GM19035 (cell line): ENCODE measurements at regions not wholly inside any gene's neighbourhood (a gene's known extent, or its start where the extent isn't known, plus 50 kb on each side); places are given as distances from the start of the nearest gene placed in this dataset.
"Not testable (repeated sequence)": the region's sequence is repeated elsewhere in the genome, so short reads cannot be mapped to it uniquely, and the experiment has no call there.

Experiments
- ATAC-seq: cut with Tn5 transposase; IDR thresholded peaks from one replicate; pipeline ENCODE4 v1.9.1; 2021; ENCODE audit not compliant: unreplicated experiment

DNA sequence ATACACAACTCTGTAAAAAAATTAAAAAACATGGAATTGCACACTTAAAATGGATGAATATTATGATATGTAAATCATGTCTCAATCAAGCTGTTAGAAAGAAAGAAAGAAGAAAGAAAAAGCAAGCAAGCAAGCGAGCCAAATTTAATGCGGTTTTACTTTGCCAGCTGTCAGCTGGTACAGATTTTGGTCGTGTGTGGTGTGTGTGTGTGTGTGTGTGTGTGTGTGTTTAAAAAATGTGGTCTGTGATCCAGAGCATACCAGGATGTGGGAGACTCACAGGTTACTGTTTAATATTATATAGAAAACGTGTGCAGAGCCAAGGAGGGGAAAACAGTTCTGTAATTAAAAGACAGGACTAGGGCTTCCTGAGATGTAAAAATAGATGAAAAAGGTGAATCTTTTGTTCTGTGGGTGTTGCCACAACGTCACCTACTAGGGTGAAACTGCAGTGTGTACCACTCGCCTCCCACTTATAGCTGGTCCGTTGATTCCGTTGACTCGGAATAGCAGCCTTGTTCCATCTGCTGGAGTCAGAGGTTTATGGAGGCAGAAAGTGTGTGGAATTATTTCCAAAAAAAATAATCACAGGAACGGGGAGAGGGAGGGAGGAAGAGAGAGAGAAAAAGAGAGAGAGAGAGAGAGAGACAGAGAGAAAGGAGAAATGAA lies 197.7 kb downstream of the BCAS1 start:
- peak; percentile 50 for ATAC-seq

DNA sequence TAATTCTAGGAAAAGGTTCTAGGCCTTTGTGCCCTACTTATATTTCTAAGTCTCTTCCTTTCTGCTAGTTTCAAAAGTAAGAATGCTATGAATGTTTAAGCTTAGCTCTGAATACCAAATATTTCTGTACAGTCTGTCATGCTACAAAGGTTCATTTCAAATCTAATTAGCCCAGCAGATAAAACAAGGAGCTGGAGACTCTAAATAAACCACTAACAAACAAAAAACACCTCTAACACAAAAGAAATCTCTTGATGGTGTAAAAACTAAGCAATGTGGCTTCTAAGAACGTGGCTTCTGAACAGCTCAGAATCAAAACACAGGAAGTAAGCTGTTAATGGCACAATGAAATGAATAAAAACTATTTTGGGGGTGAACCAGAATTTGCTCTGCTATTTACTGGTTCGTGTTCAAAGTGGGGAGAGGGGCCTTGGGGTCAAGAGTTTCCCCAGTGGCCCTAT lies 198.3 kb downstream of the BCAS1 start:
- no peak for ATAC-seq

DNA sequence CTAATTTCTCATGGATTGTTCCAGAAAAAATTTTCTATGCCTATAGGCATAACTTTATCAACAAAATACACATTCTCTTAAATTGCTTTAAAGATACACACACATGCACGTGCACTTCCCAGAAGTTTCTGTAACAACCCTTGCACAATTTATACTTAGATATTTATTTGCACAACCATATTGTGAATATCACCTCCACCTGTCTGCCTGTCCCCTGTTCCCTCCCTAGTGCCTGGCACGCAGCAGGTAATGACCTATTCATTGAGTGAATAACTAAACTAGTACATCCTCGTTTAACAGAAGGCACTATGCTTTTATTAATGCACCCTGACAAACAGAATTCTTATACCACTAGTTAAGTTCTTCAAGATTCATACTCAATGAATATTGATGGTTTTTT lies 198.9 kb downstream of the BCAS1 start:
- ATAC-seq, result no peak

DNA sequence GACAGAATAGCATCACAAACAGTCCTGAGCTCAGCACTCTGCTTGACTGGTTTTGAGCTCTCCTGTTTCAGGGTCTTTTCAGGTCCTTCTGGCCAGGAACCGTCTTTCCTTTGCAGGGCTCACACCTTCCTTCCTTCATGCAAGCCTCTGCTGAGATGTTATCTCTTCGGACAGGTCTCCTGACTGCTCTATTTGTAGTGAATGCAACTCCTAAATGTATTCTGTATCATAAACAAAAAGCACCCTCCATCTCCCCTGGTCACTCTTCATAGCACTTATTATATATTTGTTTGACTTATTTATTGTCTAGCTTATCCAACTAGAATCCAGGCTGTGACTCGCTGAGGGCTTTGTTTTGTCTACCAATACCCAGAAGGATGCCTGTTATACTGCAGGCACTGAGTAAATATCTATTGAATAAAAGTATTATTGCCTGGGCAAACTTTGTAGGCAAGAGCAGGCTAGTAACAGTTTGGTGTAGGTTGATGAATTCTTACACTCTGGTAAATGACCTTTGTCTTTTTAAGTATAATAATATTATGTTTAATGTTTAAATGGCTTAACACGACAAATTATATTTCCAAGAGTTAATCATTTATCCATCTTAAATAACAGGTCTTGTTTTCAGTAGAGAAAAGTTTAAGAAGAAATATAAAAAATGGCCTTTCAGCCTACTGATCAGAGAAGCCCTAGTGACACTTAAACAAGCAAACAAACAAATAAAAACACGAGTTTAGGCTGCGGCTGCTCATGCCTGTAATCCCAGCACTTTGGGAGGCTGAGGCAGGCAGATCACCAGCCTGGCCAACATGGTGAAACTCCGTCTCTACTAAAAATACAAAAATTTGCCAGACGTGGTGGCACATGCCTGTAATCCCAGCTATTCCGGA lies 199.7 kb downstream of the BCAS1 start:
- ATAC-seq, result no peak

DNA sequence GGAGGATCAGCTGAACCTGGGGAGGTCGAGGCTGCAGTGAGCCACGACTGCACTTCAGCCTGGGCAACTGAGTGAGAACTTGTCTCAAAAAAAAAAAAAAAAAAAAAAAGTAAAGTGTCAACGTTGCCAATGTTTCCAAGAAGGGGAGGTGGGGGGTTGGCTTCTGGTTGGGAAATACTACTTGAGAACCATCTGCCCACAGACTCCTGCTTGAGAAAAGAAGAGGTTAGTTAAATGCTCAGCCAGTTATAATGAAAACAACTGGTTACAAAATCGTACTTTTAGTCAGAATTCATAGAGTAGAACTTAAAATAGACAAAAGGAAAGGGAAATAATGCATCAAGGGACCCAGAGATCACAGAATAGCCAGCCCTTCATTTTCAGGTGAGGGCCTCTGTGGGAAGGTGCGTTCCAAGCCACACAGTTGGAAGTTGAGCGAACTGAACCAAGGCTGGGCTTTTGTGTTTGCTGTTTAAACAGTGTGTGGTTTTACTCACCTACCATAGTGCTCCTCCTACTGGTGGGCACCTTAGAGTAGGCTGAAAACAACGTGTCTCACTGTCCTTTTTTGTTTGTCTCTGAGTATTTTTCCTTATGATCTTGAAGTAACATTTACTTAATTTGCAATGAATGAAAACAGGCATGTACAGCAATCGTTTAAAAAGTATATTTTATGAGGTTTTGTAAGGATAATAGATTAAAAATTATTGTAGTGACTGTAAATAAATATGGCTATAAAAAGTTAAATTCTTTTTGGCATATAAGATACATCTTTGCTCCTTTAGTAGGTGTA lies 200.7 kb downstream of the BCAS1 start:
- ATAC-seq, result peak; percentile 66

DNA sequence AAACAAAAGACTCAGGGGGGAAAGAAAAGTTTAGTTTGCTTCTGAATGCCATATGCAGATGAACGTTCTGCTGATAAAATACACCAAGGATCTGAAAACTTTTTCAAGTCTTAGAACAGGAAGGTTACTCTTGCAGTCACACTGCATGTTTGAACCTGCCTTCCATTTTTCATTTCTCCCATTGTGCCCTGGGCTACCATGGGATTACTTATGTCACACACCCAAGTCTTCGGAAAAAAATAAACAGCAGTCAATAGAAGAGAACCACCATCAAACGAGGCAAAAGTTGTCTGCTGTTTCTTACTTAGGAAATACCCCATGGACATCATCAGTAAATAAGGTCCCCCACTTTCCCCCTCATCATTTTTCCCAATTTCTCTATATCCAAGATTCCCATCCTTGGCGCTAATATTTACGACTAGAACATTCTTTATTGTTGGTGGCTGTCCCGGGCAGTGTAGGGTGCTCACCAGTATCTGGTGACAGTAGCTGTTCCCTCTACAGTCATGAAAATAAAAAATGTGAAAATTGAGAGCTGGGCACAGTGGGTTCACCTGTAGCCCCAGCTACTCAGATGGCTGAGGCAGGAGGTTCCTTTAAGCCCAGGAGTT lies 202.5 kb downstream of the BCAS1 start:
- no peak for ATAC-seq

DNA sequence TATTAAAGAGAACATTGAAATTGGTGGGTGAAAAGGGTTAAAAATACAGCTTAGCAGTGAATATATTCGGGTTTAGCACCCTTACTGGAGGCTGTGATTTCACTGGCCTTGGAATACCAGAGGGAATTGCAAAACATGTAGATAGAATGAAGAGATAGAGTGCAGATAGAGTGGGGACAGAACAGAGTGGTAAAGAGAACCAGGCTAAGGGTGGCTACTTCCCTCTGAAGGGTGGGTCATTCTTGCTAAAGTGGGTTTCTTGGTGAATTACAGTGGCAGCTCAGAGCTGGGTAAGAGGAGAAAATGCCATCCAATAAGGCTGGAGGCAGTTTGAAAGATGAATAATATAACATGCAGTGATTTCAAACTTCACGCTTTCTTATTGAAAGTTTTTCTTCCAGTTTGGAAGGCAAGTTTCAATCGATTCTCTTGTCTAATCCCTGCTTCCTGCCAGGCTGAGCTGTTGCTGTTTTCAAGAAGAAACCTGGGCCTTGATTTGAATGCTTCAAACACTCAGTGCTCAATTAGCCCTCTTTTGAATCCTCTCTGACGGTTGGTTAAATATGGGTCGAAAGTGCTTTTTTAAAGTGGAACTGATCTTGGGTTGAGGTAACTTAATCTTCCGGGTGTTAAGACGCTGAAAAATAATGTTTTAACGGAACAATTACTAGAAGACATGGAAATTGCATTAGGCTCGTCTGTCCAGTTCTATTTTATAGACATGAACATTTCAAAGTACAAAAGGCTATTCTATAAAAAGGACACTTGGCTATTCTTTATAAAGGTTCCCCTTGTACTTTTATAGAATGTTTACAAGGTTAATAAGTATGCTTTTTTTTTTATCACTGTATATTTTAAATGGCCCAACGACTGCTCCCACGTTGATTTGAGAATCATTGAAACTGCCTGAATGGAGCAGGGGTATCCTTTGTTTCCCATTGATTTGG lies 203.3 kb downstream of the BCAS1 start:
- ATAC-seq, result peak; percentile 51

DNA sequence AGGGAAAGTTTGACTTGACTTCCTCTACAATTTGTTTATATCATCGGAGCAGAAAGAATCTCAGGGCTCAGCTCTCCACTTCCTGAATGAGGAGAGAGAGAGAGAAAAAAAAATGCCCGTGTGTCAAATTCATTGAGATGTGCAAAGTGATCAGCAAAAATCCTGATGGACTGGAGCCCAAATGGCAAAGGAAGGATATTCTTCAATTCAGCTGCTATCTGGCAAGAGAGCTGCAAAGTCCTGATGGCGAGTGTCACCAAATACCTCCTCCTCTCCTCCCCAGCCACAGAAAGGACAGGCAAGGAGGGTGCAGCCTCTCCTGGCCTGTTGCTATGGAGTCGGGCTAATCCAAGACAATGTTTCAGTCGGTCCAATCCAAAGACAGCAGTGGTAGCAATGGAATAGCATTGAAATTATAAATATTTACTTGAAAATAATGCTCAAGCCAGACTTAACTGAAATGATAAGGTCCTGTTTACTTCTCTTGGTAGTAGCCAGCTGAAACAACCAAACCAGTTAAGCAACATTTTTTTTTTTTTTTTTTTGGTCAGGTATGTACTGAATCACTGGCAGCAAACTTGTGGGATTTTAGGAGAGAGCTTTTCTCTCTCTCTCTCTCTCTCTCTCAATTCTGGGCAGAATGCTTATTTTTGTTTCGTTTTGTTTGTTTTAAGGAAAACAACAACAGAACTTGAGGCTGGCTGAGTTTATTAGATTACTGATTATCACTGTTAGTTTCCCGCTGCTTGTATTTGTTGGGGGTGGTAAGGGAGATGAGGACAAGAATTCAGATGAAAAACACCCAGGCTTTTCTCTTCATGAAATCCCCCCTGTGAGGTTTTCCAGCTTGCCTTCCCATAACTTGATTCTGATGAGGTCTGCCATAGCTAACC lies 204.2 kb downstream of the BCAS1 start:
- ATAC-seq, result no peak

DNA sequence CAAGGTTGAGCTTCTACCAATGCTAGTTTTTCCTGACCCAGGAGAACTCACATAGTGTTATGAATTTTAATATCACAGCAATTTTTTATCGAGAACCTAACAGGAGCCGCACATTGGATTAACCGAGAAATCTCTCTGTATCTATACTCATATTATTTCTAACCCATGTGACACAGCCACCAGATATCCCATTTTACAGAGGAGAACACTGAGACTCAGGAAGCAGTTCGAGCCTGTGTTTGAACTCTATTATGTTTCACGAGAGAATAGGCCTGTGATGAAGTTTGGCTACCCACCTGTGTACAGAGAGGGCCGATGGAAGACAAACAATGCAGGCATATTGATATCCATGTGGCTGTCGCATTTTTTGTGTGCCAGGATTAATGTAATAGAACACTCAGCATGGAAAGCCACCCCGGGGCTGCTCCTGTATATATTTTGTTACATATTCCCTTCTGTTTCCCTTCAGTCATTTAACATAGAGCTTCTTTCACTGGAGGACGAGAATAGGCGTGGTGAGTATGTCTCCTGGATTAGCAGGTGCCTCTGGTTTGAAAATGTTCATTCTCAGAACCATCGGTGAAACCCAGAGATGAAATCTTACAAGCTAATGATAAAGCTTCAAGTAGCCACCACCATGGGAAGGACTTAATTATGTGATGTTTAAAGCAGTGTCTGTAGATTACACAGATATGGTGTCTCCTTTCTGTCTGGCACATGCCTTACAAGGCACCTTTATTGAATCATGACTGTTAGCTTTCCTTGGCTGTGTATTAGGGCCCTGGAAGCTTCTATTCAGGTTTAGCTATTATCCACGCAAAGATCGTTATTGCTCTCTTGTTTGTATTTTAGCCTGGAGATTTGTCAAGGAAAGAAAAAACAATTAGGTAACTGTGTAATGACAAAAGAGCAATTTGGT lies 205.4 kb downstream of the BCAS1 start:
- not testable (repeated sequence) for ATAC-seq

DNA sequence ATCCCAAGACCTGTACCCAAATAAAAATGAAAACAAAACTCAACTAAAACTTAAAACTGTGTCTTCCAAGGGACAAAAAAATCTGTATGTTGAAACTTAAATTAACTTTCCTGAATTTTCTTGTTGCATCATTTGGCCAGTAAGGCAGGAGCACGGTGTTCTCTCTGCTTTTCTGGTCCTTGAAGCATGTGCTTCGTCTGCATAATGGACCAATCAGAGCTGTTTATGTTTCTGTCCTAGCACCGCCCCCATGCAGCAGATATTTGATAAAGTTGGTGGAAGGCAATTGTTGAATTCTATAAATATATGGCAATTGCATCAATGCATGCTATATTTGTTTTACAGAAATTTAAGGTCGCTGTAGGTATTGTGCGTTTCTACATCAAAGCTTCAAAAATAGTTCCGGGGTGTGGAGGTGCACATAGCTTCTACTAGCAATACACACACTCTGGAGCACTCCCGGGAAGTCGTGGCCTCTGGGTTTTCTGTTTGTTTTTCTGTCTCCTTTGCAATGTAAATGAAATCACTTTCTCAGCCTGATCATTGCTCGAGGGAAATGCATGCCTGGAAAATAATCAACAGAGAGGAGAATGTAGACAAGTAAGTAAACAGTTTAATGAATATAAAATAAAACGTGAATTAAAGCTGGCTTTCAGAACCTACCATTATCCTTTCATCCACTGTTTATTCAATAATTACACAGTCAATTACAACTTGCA lies 206.3 kb downstream of the BCAS1 start:
- not testable (repeated sequence) for ATAC-seq

DNA sequence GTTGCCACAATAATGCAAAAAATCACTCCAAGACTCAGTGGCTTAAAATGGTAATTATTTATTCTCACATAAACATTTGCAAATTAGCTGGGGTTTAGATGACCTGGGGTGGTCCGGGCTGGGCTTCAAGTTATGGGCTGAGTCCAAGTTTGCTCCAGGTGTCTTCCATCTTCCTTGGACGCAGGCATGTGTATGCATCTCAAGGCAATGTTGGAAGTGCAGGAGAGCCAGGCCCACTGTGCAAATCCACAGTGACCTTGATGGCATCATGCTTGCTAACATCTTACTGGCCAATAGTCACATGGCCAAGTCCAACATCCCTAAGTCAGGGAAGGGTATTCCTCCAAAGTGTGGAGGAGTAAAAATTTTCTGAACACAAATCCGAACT lies 206.9 kb downstream of the BCAS1 start:
- not testable (repeated sequence) for ATAC-seq

DNA sequence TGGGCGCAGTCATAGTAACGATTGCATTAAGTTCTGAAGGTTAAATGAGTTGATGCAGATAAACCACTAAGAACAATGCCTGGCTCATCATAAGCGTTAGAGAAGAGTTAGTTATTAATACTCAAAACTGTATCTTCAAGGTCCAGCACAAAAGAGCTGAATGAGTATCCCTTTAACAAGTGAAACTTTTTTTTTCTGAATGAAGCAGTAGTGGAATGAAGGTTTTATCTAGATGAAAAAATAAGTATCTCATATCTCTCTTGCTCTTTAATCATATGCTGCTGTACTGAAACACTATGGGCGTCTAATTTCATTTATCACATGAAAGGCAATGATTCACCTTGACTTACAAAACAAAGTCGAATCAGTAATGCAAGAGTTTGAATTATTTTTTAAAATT lies 207.4 kb downstream of the BCAS1 start:
- not testable (repeated sequence) for ATAC-seq

DNA sequence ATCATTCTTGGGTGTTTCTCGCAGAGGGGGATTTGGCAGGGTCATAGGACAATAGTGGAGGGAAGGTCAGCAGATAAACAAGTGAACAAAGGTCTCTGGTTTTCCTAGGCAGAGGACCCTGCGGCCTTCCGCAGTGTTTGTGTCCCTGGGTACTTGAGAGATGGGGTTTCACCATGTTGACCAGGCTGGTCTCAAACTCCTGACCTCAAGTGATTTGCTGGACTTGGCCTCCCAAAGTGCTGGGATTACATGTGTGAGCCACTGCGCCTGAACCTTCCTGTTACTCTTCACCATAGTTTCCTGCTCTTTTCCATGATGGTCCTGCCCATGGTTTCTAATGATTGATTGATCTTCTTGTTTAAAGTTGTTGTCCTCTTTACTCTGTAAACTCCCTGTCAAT lies 207.9 kb downstream of the BCAS1 start:
- not testable (repeated sequence) for ATAC-seq

DNA sequence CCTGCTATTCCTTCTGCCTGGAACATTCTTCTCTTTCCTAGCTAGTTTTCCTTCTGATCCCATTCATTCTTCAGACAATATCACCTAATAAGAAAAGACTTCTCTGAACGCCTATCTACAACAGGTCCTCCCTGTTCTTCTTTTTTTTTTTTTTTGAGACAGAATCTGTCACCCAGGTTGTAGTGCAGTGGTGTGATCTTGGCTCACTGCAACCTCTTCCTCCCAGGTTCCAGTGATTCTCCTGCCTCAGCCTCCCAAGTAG lies 208.3 kb downstream of the BCAS1 start:
- not testable (repeated sequence) for ATAC-seq

DNA sequence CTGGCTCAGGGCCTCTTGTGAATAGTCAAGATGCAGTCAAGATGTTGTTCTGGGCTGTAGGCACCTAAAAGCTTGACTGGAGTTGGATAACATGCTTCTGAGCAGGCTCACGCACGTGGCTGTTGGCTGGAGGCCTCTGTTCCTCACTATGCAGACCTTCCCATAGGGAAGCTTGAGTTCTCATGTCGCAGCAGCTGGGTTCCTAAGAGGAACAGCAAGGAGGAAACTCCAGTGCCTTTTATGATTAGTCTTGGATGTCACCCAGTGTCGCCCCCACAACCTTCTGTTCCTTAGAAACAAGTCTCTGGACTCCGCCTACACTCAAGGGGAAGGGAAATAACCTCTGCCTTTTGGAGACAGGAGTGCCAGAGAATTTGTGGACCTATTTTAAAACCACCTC lies 210.7 kb downstream of the BCAS1 start:
- no peak for ATAC-seq

DNA sequence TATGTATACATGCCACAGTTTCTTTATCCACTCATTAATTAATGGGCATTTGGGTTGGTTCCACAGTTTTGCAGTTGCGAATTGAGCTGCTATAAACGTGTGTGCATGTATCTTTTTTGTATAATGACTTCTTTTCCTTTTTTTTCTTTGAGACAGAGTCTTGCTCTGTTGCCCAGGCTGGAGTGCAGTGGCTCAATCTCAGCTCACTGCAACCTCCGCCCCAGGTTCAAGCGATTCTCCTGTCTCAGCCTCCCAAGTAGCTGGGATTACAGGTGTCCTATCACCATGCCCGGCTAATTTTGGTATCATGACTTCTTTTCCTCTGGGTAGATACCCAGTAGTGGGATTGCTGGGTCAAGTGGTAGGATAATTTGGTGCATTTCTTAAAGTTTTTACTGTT lies 211.4 kb downstream of the BCAS1 start:
- not testable (repeated sequence) for ATAC-seq

DNA sequence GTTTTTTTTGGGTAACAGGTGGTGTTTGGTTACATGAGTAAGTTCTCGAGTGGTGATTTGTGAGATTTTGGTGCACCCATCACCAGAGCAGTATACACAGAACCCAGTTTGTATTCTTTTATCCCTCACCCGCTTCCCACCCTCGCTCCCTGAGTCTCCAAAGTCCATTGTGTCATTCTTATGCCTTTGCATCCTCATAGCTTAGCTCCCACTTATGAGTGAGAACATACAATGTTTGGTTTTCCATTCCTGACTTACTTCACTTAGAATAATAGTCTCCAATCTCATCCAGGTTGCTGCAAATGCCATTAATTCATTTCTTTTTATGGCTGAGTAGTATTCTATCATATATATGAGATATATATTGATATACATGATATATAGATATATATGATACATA lies 211.9 kb downstream of the BCAS1 start:
- not testable (repeated sequence) for ATAC-seq
